Caco-2 (cell line): ENCODE measurements at regions not wholly inside any gene's neighbourhood (a gene's known extent, or its start where the extent isn't known, plus 50 kb on each side); places are given as distances from the start of the nearest gene placed in this dataset.
"Not testable (repeated sequence)": the region's sequence is repeated elsewhere in the genome, so short reads cannot be mapped to it uniquely, and the experiment has no call there.

Source experiments
- BruUV-seq: library from RNA; stranded (reverse); fragments of 400-500 nt; replicated peaks from 2 replicates; lab custom pipeline; 2021; lab: Mats Ljungman, UMichigan
- CTCF ChIA-PET: fragments of 300-600 bp; sonication (Branson Sonifier 250); formaldehyde crosslinking; loops from one replicate; lab custom pipeline; 2022; ENCODE audit warnings: antibody characterized with exemption; lab: Charles Lee
- POLR2A ChIA-PET: fragments of 300-600 bp; sonication (Branson Sonifier 250); formaldehyde crosslinking; loops from one replicate; lab custom pipeline; 2022; ENCODE audit warnings: antibody characterized with exemption; lab: Charles Lee
- DNase-seq, 2 experiments: peaks; one replicate each; pipeline versions ENCODE4 v3.0.0 to v3.0.0-alpha.2; 2020 to 2022
- H3K27me3 ChIP-seq: replicated peaks from 2 replicates; pipeline ENCODE4 v1.6.0; 2011; ENCODE audit warnings: low read length; ENCODE audit not compliant: control insufficient read depth, insufficient read depth
- H3K36me3 ChIP-seq: 2 replicates; pipeline ENCODE4 v1.5.1; 2011; ENCODE audit warnings: low read length; ENCODE audit not compliant: control insufficient read depth, insufficient read depth
- H3K4me1 ChIP-seq: fragments of 250-450 bp; sonication (Bioruptor Pico); 2 replicates; pipeline ENCODE4 v1.5.1; 2020; ENCODE audit warnings: mild to moderate bottlenecking
- H3K4me3 ChIP-seq: 2 replicates; pipeline ENCODE4 v1.5.1; 2011; ENCODE audit warnings: low read depth, mild to moderate bottlenecking, control low read depth, low read length
- H3K9me3 ChIP-seq: fragments of 250-450 bp; sonication (Bioruptor Pico); 2 replicates; pipeline ENCODE4 v1.5.1; 2020; ENCODE audit warnings: mild to moderate bottlenecking, moderate library complexity
- H3K27ac Mint-ChIP-seq: one replicate; pipeline ENCODE4 v1.8.0; 2022; ENCODE audit warnings: mixed read lengths; ENCODE audit not compliant: unreplicated experiment
- H3K27me3 Mint-ChIP-seq: one replicate; pipeline ENCODE4 v1.8.0; 2022; ENCODE audit warnings: mixed read lengths; ENCODE audit not compliant: insufficient read depth, unreplicated experiment
- H3K36me3 Mint-ChIP-seq: one replicate; pipeline ENCODE4 v1.8.0; 2022; ENCODE audit warnings: mild to moderate bottlenecking, mixed read lengths; ENCODE audit not compliant: insufficient read depth, unreplicated experiment
- H3K4me1 Mint-ChIP-seq: one replicate; pipeline ENCODE4 v1.8.0; 2022; ENCODE audit warnings: low read depth, mixed read lengths; ENCODE audit not compliant: unreplicated experiment
- H3K4me3 Mint-ChIP-seq: one replicate; pipeline ENCODE4 v1.8.0; 2022; ENCODE audit warnings: mild to moderate bottlenecking, moderate library complexity, mixed read lengths; ENCODE audit not compliant: unreplicated experiment
- H3K9me3 Mint-ChIP-seq: one replicate; pipeline ENCODE4 v1.8.0; 2022; ENCODE audit warnings: mixed read lengths; ENCODE audit not compliant: unreplicated experiment
- CTCF ChIP-seq, 2 experiments: fragments of 200-600 bp in 1 of 2; IDR thresholded peaks; 1 replicate in 1 of 2; 2 replicates in 1 of 2; pipeline versions ENCODE4 v1.5.1 to v1.8.0; 2011 to 2022; ENCODE audit warnings: antibody characterized with exemption in 1 of 2, control low read depth in 1 of 2, inconsistent platforms in 1 of 2, low read depth in 1 of 2, low read length in 1 of 2, mild to moderate bottlenecking in 1 of 2, moderate library complexity in 1 of 2; ENCODE audit not compliant: insufficient read depth in 1 of 2, severe bottlenecking in 1 of 2, unreplicated experiment in 1 of 2
- intact Hi-C: fragments of 100-400 bp; cut with micrococcal nuclease; formaldehyde crosslinking; loops from one replicate; pipeline ENCODE4 v1.10.0; 2022; ENCODE audit not compliant: unreplicated experiment

DNA sequence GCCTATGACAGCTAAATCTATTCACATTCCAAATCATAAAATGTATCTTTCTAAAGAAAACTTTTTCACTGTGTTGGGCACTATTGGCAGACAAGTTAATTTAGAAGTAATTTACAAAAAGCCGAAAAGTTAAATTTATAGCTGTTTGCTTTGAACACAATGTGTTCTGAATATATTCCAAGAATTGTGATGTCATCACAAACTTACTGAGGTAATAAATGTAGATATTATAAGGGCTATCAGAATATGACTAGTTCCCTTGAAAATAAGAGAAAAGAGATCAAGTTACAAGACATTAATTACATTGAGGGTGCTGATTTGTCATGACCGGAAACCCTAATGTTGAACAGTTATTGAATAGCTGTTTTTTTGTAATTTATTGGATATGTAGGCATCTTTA, 153.9 kb upstream of the SCN7A start:
- Mint-ChIP-seq H3K27ac (no peak overlapping the region), H3K9me3 (no peaks in the 10 kb centered on the region), H3K36me3 (no peaks in the 10 kb centered on the region), H3K4me1 (no peaks in the 10 kb centered on the region), H3K27me3 (no peaks in the 10 kb centered on the region), H3K4me3 (no peak overlapping the region)
- no peak for TF ChIP-seq CTCF (IDR thresholded peaks at IDR 0.05; ENCODE audit: insufficient read depth in 1 of 2, low read depth in 1 of 2, low read length in 1 of 2, severe bottlenecking in 1 of 2, unreplicated experiment in 1 of 2)
- Histone ChIP-seq H3K27me3 (no peaks in the 10 kb centered on the region), H3K36me3 (no peaks in the 10 kb centered on the region), H3K4me3 (no peak overlapping the region), H3K9me3 (no peaks in the 10 kb centered on the region), H3K4me1 (no peaks in the 10 kb centered on the region)
- ChIA-PET CTCF (no interaction called here), POLR2A (no interaction called here)
- no TSS peak for BruUV-seq
- intact Hi-C loops, result no loop called here
- DNase-seq, result no peak

DNA sequence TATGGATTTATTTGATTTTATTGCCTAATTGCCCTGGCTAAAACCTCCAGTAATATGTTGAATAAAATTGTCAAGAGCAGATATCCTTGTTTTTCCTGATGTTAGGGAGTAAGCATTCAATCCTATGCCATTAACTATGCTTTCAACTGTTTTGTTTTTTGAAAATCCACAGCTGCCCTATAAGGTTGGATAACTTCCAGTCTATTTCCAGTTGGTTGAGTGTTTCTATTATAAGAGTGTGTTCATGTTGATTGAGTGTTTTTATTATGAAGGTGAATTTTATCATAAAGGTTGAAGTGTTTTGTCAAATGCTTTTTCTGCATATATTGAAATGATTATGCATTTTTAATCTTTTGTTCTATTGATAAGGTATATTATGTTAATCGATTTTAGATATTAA, 149.9 kb upstream of the SCN7A start:
- H3K27me3 Mint-ChIP-seq, result no peaks in the 10 kb centered on the region
- peaks cover 11% of the 10 kb centered on the region for H3K9me3 Mint-ChIP-seq
- no peaks in the 10 kb centered on the region for H3K36me3 Mint-ChIP-seq
- CTCF ChIA-PET, result no interaction called here
- no peak for DNase-seq
- POLR2A ChIA-PET, result no interaction called here
- H3K36me3 ChIP-seq, result no peaks in the 10 kb centered on the region
- BruUV-seq, result no TSS peak
- TF ChIP-seq CTCF (IDR thresholded peaks at IDR 0.05; ENCODE audit: insufficient read depth in 1 of 2, low read depth in 1 of 2, low read length in 1 of 2, severe bottlenecking in 1 of 2, unreplicated experiment in 1 of 2), result no peak
- no peaks in the 10 kb centered on the region for H3K27me3 ChIP-seq
- H3K4me1 ChIP-seq, result no peaks in the 10 kb centered on the region
- H3K4me3 Mint-ChIP-seq, result no peak overlapping the region
- no peaks in the 10 kb centered on the region for H3K4me1 Mint-ChIP-seq
- no peak overlapping the region for H3K27ac Mint-ChIP-seq
- H3K9me3 ChIP-seq, result no peaks in the 10 kb centered on the region
- intact Hi-C loops, result no loop called here
- H3K4me3 ChIP-seq, result no peak overlapping the region

- H3K9me3 Mint-ChIP-seq, result peaks cover 11% of the 10 kb centered on the region
- DNase-seq, H3K4me3 Mint-ChIP-seq, H3K4me1 Mint-ChIP-seq, H3K27me3 Mint-ChIP-seq, H3K36me3 ChIP-seq, H3K36me3 Mint-ChIP-seq, H3K27me3 ChIP-seq, intact Hi-C loops, CTCF ChIA-PET, POLR2A ChIA-PET, H3K9me3 ChIP-seq, H3K4me3 ChIP-seq, H3K27ac Mint-ChIP-seq, H3K4me1 ChIP-seq, BruUV-seq: not testable (repeated sequence)
Observed at GRCh38 chr2:166641516-166641915, 147.5 kb upstream of the SCN7A start.

GRCh38 chr2:166637051-166637450, 143.0 kb upstream of the SCN7A start:
- no peak overlapping the region for H3K4me3 ChIP-seq
- Mint-ChIP-seq H3K9me3 (peaks cover 17% of the 10 kb centered on the region), H3K27me3 (no peaks in the 10 kb centered on the region), H3K36me3 (no peaks in the 10 kb centered on the region), H3K4me3 (no peak overlapping the region), H3K4me1 (no peaks in the 10 kb centered on the region), H3K27ac (no peak overlapping the region)
- no peak for DNase-seq
- no TSS peak for BruUV-seq
- H3K9me3 ChIP-seq, result no peaks in the 10 kb centered on the region; the same call in 1 of the 2 replicates
- no peak for TF ChIP-seq CTCF (IDR thresholded peaks at IDR 0.05; ENCODE audit: insufficient read depth in 1 of 2, low read depth in 1 of 2, low read length in 1 of 2, severe bottlenecking in 1 of 2, unreplicated experiment in 1 of 2)
- H3K4me1 ChIP-seq, result no peaks in the 10 kb centered on the region
- no peaks in the 10 kb centered on the region for H3K36me3 ChIP-seq
- ChIA-PET POLR2A (no interaction called here), CTCF (no interaction called here)
- H3K27me3 ChIP-seq, result no peaks in the 10 kb centered on the region
- intact Hi-C loops, result no loop called here
